Tibial nerve (tissue), 3 donors: ENCODE measurements at regions not wholly inside any gene's neighbourhood (a gene's known extent, or its start where the extent isn't known, plus 50 kb on each side); places are given as distances from the start of the nearest gene placed in this dataset.

Experiments used
- CTCF ChIP-seq, 5 experiments: fragments of 200-600 bp in 3 of 5; fragments of 450-650 bp in 2 of 5; sonication (generic) in 3 of 5; IDR thresholded peaks; one replicate each; pipeline ENCODE4 v1.5.1; 2016 to 2019; ENCODE audit warnings: antibody characterized with exemption in 5 of 5, mild to moderate bottlenecking in 3 of 5, moderate library complexity in 2 of 5
- POLR2A ChIP-seq, 2 donors: fragments of 450-650 bp; IDR thresholded peaks; one replicate each; pipeline ENCODE4 v1.6.1; 2017; ENCODE audit warnings: antibody characterized with exemption in 2 of 2, mild to moderate bottlenecking in 2 of 2, moderate library complexity in 2 of 2

- TF ChIP-seq CTCF (IDR thresholded peaks at IDR 0.05) (no peak), POLR2A (IDR thresholded peaks at IDR 0.05) (no peak)
These were observed 1045.8 kb upstream of the TENM4 start for GRCh38 chr11:80486678-80487077.
